DOHH2 (cell line): ENCODE measurements at regions not wholly inside any gene's neighbourhood (a gene's known extent, or its start where the extent isn't known, plus 50 kb on each side); places are given as distances from the start of the nearest gene placed in this dataset.

ENCODE experiments used
- EZH2phosphoT487 ChIP-seq: fragments of 200-600 bp; sonication (generic); IDR thresholded peaks from 2 replicates; pipeline ENCODE4 v1.6.1; 2017; ENCODE audit warnings: borderline replicate concordance, mild to moderate bottlenecking, antibody characterized with exemption, low read length, moderate library complexity, mixed read lengths
- TF ChIP-seq, protein P1 (sequence below): fragments of 200-600 bp; sonication (generic); IDR thresholded peaks from one replicate; pipeline ENCODE4 v1.5.1; 2014; ENCODE audit warnings: antibody characterized with exemption, mild to moderate bottlenecking, low read depth, low read length; ENCODE audit not compliant: poor library complexity, severe bottlenecking

GRCh38 chr9:115978091-115978490 is 175.5 kb upstream of the PAPPA start:
- TF ChIP-seq, protein P1, sequence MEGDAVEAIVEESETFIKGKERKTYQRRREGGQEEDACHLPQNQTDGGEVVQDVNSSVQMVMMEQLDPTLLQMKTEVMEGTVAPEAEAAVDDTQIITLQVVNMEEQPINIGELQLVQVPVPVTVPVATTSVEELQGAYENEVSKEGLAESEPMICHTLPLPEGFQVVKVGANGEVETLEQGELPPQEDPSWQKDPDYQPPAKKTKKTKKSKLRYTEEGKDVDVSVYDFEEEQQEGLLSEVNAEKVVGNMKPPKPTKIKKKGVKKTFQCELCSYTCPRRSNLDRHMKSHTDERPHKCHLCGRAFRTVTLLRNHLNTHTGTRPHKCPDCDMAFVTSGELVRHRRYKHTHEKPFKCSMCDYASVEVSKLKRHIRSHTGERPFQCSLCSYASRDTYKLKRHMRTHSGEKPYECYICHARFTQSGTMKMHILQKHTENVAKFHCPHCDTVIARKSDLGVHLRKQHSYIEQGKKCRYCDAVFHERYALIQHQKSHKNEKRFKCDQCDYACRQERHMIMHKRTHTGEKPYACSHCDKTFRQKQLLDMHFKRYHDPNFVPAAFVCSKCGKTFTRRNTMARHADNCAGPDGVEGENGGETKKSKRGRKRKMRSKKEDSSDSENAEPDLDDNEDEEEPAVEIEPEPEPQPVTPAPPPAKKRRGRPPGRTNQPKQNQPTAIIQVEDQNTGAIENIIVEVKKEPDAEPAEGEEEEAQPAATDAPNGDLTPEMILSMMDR = no peak
- TF ChIP-seq EZH2phosphoT487 = no peak
